Stomach (tissue), 4 donors: ENCODE measurements at regions not wholly inside any gene's neighbourhood (a gene's known extent, or its start where the extent isn't known, plus 50 kb on each side); places are given as distances from the start of the nearest gene placed in this dataset.

Experiments used
- CTCF ChIP-seq, 7 experiments: fragments of 450-650 bp in 4 of 7; fragments of 200-600 bp in 3 of 7; sonication (generic) in 3 of 7; IDR thresholded peaks; one replicate each; pipeline ENCODE4 v1.5.1; 2016 to 2019; ENCODE audit warnings: antibody characterized with exemption in 7 of 7, control low read depth in 2 of 7, mild to moderate bottlenecking in 1 of 7
- POLR2A ChIP-seq, 4 donors: fragments of 450-650 bp; IDR thresholded peaks; one replicate each; pipeline ENCODE4 v1.6.1; 2016; ENCODE audit warnings: antibody characterized with exemption in 4 of 4, control low read depth in 2 of 4, mild to moderate bottlenecking in 1 of 4, moderate library complexity in 1 of 4
- POLR2AphosphoS5 ChIP-seq, 3 donors: sonication (generic); formaldehyde crosslinking; IDR thresholded peaks; one replicate each; pipeline ENCODE4 v1.6.1; 2016; ENCODE audit warnings: antibody characterized with exemption in 3 of 3

- TF ChIP-seq CTCF (IDR thresholded peaks at IDR 0.05) (no peak), POLR2A (IDR thresholded peaks at IDR 0.05) (no peak), POLR2AphosphoS5 (IDR thresholded peaks at IDR 0.05) (no peak)
Observed at GRCh38 chr20:50358971-50359370, 151.2 kb upstream of the PTPN1 start.
